NCI-H748 treated with DMSO at 0.1 percent for 48 hours (cell line): ENCODE measurements at regions not wholly inside any gene's neighbourhood (a gene's known extent, or its start where the extent isn't known, plus 50 kb on each side); places are given as distances from the start of the nearest gene placed in this dataset.

ENCODE experiments used
- DNase-seq: peaks from one replicate; lab custom pipeline; 2025; lab: John Stamatoyannopoulos, UW

DNA sequence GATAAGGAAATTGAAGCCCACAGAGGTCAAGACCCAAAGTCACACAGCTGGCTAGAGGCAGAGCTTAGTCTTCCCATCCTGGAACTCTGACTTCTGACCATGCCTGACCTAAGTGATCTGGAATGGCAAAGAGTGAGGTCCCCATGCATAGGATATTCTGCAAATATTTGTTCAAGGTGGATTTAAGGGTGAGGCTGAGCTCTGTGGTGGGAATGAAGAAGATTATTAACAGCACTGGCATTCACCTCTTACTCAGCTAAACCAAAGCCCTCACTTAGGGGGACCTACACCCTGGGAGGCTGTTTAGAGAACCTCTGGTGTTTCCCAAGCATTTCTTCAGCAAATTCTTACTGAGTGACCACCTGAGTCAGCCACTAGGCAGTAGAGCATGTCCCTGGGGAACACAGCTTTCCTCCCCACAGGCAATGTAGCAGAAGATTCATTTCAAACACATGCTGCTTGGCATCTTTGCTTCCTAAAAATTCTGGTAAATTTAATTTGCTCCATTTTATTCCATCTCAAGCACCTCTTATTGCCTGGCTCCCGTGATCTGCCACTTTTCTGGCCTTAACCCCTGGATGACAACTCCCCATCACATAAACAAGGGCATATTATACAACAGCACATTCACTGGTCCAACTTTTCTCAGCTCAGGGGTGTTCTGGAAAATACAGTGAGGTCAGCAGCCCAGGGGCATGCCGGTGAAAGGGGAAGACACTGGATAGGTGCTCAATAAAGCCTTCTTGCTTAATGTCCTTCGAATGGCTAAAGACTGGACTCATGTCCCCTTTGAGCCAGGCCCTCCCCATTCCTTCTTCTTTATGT is 176.0 kb downstream of the ABHD5 start:
- DNase-seq = no peak

DNA sequence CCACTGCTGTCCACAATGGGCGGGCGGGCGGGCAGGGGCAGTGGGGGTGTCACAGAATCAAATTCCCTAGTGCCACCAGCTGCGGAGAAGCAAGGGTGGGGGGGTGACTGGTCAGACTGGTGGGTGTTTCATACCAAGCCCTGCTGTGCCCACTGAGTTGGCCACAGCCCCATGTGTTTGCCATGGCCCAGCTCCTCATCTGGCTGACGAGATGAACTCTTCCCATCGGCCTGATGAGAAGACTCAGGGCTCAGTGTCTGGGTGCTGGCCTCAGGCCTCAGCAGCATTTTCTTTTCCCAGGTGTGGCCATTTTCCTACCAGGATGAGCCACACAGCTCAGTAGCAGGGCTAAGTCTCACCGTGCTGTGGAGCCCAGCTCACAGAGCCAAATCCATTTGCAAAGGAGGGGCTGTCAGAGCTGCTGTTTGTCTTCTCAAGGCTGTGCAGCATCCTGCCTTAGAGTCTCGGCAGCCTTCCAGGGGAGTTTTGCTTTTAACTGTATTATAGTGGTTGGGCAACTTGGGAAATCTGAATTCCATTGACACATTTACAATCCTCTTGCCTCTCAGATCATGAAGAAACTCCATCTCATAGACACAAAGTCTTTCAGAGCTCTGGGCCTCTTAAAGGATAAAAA is 176.8 kb downstream of the ABHD5 start:
- no peak for DNase-seq

DNA sequence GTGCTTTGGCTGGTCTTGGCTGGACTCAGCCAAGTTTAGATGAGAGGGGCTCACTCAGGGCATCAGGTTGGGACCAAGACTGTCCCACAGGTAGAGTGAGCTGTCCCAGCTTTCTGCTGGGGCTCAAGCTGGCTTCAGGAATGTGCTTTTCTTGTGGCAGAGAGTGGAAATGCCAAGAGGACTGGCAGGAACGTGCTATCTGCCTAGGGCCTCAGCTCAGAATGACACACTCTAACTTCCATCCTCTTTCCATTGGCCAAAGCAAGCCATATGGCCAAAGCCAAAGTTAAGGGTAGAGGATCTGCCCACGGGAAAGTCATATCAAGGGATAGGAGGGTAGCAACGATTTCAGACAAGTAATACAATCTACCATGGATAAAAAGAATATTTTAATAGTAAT is 178.8 kb downstream of the ABHD5 start:
- no peak for DNase-seq

DNA sequence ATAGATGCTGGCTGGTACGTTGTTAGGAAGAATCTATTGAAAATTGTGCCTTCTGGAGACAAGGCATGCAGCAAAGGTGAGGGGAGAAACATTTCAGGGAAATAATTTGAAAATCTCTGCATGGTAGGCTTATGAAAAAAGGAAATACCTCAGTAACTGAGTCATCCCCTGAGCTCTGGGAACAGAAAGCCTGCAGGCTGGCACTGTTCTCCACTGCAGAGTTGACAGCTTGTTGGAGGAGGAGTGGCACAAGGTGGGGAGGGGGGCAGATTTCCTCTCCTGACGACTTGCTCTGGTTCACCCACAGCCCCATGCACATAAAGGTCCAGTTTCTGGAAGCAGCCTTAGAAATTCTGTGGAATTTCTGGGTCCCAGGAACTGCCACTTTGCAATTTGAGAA is 179.4 kb downstream of the ABHD5 start:
- no peak for DNase-seq

DNA sequence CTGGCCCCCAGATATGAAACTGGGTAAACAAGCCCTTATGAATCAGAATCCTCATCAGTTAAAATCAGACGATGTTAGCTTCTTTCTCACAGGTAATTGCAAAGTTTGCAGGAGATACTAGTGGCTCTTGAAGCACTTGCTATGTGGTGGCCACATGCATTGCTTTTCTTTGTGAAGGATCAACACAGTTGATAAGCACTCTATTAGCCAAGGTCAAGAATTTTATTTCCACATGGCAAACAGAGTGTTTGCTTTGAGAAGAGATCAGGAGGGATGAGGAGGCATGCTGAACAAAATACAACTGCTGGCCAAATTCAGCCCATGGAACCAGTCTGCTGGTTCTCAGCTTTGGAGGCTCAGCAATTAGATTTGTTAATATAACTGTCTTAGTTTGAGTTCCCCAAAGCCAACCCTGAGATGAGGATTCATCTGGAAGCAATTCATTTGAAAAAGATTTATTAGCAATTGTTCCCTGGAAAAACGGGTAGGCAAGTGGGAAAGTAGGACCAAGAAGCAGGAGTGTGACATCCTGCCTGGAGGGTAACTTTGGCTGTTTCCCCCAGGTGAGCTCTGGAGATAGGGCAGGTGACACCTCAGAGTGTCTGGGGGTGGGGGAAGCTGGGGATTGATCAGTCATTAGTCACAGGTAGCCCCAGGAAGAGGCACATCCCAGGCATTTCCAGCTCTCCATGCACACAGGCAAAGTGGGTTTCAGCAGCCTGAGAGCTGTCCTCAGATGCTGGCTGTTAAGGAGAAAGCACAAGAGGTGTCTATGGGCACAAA is 180.3 kb downstream of the ABHD5 start:
- no peak for DNase-seq

DNA sequence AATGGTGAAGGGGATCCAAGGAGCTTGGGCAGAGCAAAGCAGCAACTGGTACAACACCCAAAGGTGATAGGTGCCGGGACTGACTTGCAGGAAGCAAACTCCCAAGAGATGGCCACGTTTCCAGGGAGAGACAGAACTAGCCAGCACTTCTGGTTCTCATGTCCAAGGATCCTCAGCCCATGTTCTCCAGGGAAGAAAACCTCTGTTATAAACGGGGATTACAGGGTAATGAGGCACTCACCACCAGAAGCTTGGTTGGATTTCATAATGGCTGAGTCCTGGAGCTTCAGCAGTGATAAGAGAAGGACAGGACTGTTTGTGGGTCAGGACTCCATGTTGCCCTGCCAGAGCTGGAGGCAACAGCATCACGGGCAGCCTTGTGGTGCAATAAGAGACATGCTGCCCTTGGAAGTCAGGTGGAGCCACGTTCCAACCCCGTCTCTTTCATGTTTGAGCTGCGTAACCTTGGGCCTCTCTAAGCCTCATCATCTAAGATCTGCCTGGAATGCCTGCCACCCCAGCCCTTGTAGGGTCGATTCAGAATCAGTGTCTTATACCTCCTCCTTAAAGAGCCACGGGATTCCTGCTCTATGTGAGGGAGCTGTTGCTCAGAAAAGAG is 181.0 kb downstream of the ABHD5 start:
- DNase-seq = no peak

DNA sequence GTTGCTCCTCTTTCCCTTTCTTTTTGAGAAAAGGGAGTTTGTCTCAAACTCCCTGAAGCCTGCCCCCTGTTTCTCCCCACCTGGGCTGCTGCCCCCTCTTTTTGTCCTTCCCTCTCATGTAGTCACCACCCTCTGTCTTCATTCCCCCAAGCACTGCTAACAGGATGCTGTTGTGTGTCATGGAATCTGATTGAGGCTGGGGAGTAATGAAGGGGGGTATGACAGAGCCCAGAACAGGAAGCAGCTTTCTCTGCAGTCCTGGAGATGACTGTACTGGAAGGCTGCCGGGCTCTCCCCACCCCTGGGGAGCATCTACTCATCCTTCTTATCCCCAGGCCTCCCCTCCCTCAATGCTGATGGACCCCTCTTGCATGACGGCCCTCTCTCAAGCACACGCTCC is 181.6 kb downstream of the ABHD5 start:
- DNase-seq = no peak

DNA sequence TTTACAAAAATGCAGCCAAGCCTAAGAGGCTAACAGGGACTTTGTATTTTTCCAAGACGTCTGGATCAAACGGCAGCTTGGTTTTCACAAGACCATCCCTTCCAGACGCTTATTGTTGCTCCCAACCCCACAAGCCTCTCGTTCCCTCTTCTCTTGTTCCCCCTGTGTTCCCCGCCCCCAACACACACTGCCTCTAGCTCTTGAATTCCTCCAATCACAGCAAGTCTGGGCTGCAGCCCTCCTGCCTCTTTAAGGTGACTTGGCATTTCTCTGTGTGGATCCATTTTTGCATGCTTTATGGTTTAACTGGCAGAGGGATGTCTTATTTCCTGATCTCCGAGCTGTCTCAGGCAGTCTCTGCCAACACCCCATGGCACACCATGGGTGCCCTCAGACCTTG is 182.2 kb downstream of the ABHD5 start:
- no peak for DNase-seq

GRCh38 chr3:43873723-43874122 is 183.0 kb downstream of the ABHD5 start:
- DNase-seq = no peak

DNA sequence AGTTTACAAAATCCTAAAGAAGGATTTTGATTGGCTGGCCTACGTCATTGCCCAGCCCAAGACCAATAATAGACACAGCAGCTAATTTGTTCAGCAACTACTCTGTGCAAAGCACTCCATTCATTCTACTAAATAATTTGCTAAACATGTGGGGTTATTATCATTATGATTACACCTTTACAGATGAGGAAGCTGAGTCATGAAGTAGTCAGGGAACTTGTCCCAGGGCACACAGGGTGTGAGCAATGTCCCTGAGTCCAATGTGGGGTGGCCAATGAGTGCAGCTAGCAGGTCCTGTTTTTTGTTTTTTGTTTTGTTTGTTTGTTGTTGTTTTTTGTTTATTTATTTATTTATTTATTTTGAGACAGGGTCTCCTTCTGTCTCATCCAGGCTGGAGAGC is 183.6 kb downstream of the ABHD5 start:
- no peak for DNase-seq

- DNase-seq = no peak
Observed at GRCh38 chr3:43874731-43875130, 184.0 kb downstream of the ABHD5 start.

DNA sequence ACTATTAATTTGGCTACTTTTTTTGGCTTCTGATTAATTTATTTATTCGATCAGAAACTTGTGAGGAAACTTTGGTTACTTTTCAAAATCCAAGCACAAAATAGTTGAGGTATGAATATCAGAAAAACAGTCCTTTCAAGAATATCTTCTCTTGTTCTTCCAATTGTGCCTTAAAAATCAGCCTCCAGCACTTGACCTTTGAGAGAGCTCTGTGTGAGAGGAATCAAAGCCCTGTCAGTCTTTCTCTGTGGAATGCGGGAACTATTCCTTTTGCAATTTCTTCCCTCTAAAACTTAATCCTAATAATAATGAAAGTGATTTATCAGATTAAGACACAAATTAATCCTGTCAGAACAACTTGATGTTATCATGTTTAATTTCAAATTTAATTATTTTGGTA is 185.9 kb downstream of the ABHD5 start:
- no peak for DNase-seq

DNA sequence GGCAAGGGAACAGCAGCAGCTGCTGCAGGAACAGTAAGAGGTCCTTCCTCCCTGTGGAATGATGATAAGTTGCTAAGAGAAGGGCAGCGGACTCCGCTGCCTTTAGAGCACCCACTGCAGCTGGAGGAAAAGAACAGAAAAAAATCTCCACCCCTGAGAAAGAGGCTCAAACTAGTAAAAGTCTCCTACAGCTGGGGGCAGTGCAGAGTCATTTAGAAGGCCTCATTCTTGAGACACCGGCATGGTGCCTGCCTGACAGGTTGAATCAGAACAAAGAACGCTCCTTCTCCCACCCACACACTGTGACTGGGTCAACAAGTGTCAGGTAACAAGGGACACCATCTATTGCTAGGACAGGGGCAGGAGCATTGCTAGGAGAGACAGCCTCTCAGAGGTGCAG is 188.4 kb downstream of the ABHD5 start:
- DNase-seq = peak; percentile 9

- no peak for DNase-seq
Observed at GRCh38 chr3:43882976-43883680, 192.4 kb downstream of the ABHD5 start.

- DNase-seq = no peak
Observed at GRCh38 chr3:43883729-43884396, 193.1 kb downstream of the ABHD5 start.

DNA sequence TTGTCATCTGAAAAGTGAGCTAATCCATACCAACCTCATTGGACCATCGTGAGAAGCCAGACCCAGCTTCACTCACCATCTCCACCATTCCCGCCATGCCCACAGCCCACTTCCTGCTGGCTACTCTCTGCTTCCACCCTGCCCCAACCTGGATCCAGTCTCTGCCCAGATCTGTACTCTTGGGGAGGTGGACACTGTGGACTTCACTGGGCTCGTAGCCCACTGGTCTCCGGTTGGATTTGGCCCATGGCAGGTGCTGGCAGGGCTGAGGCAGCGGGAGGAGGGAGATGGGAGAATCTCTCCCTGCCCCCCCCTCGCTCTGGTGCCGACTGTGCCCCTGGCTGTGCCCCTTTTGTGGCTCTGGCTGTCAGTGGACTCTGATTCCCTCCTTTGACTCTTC is 193.8 kb downstream of the ABHD5 start:
- DNase-seq = no peak

GRCh38 chr3:43885908-43886618 is 195.3 kb downstream of the ABHD5 start:
- no peak for DNase-seq

- DNase-seq = no peak
Observed at GRCh38 chr3:43892061-43892460, 201.3 kb downstream of the ABHD5 start.

DNA sequence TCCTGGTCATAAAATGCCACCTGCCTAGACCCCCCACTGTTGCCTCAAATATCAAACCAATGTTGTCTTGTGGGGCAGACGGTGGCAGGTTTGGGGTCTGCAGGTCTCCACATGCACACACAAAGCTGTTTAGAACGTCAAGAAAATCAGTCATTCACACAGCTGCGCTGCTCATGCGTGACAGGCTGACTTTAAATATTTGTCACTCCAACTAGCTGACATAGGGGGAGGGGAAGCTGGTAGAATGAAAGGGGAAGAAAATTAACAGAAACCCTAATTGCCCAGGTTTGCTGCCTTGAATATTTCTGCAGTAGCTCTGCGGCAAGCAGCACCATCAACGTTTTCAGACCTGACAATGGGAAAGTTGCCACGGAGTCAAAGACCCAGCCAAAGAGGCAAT is 201.8 kb downstream of the ABHD5 start:
- DNase-seq = peak; percentile 57

GRCh38 chr3:43893727-43894126 is 203.0 kb downstream of the ABHD5 start:
- peak; percentile 42 for DNase-seq
